CD4-positive, alpha-beta T cell treated with Interleukin-4 for 4 hours (primary cell): ENCODE measurements at regions not wholly inside any gene's neighbourhood (a gene's known extent, or its start where the extent isn't known, plus 50 kb on each side); places are given as distances from the start of the nearest gene placed in this dataset.

Experiments
- DNase-seq: peaks from one replicate; pipeline ENCODE4 v3.0.0-alpha.2; 2020

DNA sequence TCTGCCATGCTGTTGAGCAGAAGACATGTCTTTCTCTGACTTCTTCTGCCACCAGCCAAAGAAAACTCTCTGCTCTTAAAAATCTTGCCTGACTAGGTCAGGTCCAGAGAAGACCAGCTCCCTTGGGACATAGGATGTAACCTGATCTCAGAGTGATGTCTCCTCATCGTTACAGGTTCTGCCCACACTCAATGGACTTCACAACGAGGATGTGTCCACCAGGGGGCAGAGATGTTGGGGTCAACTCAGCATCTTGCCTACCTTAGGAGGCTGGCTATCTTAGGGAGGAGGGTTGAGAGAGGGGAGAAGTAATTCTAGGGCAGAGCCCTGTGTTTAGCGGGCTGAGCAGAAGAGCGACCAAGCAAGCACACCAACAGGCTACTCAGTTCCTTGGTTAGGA is 207.6 kb upstream of the CDH4 start:
- DNase-seq, result no peak

DNA sequence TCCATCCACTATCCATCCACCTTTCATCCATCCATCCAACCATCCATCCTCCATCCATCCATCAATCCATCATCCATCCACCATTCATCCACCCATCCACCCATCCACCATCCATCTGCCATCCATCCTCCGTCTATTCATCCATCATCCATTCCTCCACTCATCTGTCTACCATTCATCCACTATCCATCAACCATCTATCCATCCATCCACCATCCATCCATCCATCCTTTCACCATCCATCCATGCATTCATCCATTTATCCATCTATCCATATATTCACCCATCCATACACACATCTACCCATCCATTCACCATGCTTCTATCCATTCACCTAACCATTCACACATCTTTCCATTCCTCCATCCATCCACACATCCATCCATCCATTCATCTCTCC is 207.0 kb upstream of the CDH4 start:
- no peak for DNase-seq

DNA sequence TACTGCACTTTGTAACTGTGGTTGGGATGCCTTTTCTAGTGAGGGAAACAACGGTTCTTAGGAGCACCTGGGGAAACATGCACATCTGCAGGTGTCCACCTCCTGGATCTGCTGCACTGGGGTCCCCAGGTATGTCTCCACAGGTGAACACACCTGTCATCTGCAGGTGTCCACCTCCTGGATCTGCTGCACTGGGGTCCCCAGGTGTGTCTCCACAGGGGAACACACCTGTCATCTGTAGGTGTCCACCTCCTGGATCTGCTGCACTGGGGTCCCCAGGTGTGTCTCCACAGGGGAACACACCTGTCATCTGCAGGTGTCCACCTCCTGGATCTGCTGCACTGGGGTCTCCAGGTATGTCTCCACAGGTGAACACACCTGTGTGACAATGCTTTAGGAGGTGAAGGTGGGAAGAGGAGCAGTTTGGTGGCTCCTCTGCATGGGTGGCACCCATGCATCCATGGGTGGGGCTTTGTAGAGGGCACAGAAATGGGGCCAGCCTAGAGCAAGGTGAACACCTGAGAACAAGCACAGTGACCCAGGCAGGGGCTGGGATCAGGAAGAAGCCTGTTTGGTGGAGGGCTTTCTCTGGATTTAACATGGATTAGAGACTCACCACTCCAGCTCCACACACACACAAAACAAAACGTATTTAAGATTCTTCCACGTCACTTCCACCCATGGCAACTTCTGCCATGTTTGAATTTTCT is 206.0 kb upstream of the CDH4 start:
- DNase-seq, result no peak

DNA sequence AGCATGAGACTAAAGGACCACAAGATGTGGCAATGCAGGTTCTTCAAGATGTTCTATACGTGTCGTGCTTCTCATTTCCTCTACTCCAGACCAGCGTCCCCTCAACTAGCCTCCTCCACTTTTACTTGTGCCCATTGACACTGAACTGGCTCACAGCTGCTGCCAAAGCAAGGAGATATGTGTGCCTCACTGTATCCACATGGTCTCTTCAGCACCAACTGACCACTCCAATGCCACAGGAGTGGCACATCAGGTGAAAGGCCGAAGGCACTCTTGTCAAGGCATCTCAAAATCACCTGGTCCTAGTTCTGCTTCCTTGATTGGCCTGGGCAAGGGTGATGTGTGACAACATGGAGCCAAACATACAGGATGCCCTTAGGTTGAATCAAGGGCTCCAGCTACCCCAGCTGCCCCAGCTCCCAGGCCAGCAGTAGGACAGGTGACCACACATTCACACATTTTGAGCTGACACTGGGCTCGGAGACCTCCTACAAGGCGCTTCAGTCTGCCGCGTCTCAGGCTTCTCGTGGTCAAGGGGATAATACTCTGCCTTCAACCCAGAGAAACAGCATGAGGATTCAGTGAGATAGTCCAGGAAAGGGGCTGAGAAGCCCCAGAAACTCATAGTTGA is 205.2 kb upstream of the CDH4 start:
- DNase-seq, result no peak

DNA sequence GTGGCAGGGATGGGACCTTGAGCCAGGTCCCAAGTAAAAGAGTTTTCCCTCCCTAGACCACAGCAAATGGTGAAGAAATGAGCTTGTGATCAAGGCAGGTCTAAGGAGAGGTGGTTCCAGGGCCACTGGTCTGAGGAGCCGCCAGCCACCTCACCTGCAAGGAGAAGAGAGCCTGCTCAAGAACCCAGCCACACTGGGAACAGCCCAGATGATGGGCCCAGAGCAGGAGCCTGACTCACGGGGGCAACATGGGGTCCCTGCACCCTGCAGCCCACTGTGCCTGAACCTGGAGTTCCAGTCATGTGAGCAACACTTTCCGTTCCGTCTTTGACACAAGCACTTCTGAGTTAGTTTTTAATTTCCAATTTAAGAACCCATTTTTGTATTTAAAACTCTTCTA is 204.5 kb upstream of the CDH4 start:
- DNase-seq, result no peak

DNA sequence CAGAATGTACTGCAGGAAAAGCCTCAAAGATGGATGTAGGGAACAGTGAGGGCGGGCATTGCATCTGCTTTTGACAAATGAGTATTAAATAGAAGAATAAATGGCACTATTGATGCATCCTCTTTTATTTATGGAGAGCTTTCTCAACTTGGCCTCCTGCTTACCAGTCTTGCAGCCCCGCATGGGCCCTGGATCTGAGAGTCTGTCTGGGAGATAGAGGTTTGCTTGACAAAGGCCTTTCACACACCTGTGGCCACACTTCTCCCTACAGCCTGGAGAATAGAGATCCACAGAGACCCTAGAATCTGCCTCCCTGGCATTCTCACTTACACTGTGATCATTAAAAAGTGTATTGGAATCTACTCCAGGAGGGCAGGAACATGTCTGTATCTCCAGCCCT is 203.8 kb upstream of the CDH4 start:
- no peak for DNase-seq

DNA sequence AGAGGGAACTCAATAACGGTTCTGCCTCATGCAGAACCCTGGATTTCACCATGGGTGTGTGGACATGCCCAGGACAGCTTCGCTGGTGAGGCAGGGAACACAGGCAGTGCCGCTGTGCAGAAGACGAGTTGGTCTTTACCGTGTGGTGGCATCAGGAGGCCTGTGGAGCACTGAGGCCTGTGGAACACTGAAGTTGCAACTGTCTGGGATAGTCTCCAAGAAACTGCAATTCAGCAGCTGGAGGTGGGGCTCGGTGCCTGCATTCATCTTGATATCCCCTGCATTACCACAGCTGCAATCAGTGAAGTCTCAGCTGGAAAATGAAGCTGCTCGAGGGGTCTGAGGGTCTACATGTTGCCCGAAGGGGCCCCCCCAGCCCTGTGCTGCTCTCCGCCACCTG is 202.4 kb upstream of the CDH4 start:
- DNase-seq, result no peak

DNA sequence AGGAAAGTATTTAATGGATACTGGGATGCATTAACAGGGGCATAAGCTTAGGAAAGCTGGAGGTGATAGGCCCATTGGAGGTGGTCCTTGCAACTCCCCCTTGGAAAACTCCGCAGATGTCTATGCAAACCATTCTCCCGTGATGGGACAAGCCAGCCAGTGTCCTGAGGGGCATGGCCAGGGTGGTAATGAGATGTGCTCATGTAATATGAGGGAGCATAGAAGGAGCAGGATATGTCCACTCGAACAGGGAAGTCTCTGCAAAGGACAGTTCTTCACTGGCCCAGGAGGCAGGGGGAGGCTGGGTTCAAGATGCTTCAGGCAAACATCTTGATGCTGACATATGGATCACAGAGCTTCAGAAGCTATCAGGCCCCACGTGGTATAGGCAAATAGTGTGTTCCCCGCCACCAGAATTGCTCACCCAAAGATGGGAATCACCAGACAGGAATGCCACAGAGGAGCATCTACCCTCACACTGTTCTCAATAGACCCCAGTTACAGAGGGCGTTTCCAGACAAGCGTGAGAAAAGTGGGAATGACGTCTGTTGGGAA is 201.6 kb upstream of the CDH4 start:
- no peak for DNase-seq

DNA sequence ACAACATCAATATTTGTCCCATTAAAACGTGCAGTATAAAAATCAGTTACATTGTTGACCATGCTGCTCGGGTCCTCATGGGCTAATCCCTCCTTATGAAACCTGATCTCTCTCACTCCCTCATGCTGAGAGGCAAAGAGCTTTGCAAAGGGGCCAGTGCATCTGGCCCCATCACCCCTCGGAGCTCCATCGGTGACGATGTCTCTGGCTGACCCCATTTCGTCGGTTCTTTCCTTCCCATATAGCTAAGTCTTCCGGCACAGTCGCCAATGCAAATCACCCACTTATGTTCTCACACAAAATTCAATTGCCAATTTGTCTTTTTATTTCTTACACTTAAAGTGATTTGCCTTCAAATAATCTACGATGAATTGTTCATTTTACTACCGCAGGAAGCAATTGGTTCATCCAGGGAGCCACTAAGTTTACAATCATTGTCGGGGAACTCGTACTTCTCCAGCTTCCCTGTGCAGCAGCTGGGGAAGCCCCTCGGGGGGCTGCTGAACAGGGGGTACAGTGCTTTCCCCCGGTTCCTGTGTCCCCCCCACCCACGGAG is 199.8 kb upstream of the CDH4 start:
- no peak for DNase-seq

DNA sequence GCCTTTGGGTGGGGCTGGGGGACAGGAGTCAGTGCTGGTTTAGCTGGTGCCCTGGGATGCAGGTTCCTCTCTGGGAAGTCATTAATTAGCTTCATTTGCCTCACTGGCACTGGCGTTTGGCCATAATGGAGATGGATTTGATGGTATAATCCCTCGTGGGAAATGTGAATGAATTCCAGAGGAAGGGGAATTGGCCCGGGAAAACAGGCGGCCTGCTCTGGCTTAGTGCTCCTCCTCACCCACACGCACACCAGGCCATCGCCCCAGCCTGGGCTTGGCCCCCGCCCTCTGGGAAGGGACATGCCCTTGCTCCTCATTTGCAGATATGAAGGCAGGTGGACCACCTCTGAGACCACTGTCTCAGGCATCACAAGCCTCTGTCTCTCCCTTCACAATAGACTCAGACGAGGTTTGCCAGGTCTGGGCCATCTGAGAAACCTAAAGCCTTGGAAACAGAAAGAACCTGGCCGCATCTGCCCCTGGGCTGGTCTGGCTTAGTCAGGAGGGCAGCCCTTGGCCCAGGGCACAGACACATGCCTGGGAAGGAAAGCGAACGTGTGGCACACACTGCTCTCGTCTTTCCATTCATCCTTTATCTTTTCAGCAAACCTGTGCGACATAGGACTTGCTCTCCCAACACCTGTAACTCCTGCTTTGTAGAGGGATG is 199.2 kb upstream of the CDH4 start:
- DNase-seq, result no peak

DNA sequence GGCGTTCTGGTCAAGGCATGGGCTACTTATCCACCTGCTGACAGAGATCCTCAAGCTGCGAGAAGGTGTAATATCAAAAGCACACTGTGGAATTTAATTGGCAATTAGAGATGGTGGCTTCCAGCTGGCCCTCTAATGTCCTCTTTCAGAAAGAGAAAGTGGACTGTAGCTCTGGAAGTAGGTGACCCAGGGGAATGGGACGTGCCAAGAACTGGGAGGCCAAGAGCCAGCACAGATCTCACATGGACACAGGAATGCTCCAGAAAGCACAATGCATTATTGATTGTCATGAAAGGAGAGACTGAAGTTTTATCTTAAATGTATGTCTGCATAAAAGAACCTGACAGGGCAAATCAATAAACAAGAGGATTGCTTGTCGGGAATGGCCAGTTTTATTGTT is 198.6 kb upstream of the CDH4 start:
- no peak for DNase-seq

DNA sequence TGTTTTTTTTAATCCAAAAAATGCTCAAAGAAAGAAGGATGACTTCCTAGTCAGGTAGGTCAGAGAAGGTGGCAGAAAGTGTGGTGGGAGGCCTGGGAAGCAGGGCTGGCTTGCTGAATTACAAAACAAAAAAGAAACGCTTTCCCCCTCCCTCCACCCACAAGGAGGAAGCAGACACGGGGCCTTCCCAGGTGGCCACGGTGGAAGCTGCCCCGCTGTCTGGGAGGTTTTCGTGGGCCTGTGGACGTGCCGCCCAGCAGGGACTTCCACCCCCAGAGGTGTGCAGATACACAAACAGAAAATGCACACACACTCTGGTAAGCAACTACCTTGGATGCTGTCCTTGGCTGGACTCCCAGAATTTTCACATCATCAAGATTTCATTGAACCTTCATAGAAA is 198.2 kb upstream of the CDH4 start:
- no peak for DNase-seq

DNA sequence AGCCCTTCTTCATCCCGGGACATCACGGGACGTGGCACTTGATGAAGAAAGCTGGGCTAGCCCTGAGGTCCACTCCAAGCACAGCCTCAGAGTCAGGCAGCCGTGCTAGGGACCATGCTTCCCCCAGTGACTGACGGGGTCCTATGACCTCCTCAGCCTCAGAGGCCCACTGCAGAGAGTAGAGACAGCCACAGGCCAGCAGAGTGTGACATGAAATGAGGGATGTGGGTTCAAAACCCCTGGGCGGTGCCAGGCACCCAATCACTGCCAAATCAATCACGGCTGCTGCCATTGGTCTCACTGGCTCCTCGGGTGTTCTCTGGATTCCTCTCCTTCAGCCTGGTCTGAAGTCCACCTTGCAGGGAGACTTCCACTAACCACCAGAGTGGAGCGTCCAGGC is 197.7 kb upstream of the CDH4 start:
- no peak for DNase-seq

DNA sequence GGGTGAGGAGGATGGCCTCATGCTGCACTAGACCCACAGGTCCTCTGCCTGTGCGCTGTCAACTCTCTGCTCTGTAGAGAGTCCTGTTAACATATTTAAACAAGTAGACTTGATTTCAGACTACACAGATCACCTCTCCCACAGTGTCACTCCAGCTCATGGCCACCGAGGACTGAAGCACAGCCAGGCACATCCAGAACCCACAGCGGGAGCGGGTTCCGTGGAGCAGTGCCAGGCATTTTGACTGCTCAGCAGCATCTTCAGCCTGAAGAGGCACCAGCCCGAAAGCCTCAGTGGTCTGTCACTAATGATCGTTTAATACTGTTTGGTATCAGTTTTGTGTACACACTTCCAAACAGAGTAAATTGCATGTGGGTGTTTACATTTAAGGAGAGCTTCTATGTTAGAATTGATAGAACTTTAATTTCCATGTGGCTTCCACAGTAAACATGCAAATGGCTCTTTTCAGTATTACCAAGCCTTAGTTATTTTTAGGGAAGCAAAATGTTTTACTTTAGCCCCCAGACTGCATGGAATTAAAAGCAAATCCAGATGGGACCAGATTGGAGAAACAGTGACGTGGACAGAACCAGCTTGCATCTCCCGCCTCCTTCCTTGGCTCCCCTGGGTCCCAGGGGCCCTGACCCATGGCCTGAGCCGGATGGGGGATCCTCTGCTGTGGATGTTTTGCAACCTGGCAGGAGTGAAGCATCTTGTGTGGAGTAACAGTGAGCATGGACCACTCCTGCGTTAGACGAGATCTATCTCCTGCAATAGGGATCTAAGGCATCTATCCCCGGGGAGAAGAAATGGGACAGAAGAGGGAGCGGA is 196.7 kb upstream of the CDH4 start:
- DNase-seq, result no peak

DNA sequence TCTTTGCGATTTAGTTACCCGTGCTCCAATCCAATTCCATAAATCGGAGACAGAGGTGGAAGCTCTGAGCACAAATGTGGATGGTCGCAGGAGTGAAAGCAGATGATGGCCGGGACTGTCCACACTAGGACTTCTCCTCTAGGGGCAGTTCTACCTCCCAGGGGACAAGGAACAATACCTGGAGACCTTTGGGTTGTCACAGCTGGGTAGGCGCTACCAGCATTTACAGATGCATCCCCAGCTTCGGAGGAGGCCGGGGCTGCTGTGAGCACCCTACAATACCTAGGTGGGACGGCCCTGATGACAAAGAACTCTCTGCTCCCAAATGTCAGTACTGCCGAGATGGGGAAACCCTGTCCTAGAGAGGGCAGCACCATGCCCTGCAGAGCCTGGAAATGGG is 195.9 kb upstream of the CDH4 start:
- no peak for DNase-seq

DNA sequence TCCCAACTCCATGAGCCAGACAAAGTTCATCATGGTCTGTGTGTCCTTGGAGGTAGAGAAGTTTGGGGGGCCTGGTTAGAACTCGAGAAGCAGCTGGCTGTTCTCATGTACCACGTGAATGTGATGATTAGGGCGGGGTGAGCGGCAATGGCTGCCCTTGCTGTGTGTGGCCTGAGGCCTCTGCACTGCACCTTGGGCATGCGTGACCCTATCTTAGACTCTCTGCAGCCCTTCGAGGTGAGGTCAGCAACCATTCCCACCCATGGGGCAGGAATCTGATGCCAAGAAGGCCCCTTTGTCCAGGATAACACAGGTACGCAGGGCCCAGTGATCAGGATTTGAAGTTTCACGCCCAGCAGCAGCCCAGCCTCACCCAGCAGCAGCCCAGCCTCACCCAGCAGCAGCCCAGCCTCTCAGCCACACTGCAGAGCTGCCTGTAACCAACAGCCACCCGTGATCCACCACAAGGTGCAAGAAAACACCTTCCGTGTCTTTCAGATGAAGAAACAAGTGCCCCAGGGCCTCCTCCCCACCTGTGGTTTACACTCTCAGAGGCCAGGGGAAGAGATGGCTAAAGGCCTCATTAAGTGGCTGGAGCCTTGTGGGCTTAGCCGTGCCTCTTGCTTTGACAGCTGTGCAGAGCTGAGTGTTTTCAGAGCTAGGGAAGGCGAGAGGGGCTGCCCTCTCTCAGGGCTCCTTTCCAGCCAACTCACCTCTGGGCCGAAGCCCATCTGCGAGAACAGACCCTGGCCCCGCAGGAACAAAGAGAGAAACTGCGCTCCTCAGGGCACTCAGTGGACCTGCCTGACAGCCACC is 195.2 kb upstream of the CDH4 start:
- DNase-seq, result no peak

DNA sequence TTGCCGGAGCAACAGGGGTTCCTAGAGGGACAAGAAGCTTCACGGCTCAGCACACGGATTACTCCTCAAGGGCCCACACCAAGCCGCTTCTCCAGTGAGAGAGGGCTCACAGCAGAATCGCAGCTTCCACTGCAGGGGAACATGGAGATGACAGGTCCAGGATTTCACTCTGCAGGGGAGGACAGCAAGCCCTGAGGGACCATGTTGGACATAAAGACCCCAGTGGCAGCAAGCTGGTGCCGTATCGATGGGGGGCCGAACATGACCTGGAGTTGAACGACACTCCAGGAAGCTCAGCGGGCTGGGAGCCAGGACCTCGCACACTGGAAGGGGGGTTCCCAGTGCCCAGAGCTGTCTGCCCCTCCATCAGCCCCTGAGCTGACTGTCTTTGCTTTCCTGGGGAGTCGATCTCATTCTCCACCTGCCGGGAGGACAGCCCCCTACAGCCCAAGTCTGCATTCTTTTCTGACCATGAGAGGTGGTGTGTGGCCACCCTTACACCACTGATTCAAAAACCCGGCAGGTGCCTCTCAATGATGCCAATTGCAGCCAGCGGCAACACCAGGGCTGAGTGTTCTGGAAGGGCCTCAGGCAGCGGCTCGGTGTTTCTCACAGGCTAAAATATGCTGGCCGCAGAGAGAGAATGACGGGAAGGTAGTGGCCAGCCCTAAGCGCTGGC is 194.5 kb upstream of the CDH4 start:
- DNase-seq, result no peak

DNA sequence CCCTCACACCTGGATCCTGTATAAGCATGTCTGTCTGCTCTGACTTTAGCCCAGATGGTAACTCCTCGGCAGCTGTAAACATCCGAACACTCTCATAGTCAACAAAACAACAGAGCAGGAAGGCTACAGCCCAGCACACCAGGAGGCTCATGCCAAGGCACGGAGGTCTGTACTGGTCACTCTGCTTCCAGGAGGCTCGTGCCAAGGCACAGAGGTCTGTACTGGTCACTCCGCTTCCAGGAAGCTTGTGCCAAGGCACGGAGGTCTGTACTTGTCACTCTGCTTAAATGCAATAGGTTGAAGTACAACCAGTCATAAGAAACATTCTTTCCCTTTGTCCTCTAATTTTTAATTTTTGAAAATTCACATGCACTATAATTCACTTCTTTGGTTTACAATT is 190.1 kb upstream of the CDH4 start:
- no peak for DNase-seq

DNA sequence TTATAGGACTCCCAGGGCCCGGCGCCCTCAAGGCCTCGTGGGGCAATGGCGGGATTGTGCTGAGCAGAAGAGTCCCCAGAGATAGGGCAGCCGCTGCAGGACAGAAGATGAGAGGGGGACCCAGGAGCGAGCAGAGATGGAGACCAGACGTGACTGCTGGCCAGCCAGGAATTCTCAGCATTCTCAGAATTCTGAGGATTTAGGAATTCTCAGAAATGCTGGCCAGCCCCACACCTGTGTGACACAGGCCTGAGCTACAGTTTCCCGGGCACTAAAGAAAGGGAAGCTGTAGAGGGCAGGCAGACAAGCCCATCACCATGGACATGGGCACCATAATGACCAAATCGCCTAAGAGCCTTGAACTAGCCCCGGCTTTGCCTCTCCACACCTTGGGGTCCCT is 186.2 kb upstream of the CDH4 start:
- no peak for DNase-seq

DNA sequence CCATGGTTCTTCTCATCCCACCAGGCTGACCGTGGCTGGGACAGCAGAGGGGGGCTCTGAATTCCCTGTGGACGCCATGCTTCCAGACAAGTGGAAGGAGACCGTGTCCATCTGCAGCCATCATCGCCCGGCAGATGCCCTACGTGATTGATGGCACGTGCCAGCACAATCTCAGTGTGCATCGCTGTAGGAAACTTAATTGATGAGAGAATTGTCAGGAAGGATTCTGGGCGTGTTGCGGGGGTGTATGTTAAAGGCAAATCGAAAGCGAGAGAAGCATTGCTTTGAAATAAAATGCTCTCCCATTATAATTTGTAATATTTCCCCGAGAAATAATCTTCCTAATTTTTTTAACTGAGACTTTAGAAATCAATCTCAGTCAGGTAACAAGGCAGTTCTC is 185.5 kb upstream of the CDH4 start:
- DNase-seq, result no peak

DNA sequence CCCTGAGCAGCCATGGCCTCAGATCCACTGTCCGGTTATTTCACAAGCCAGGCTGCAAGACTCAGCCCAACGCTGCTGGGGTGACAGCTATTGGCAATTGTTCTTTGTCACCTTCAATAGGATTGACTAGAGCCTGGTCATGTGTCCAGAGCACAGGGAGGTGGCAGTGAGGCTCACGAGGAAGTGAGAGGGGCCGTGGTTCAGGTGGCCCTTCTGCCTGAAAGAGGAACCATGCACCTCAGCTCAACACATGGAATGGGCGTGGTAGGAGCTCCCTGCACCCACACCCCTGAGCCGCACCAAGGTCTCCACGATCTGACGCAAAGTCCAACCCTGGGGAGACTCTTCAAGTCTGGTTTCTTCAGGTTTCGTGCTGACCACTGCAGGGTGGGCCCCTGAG is 184.8 kb upstream of the CDH4 start:
- DNase-seq, result no peak

DNA sequence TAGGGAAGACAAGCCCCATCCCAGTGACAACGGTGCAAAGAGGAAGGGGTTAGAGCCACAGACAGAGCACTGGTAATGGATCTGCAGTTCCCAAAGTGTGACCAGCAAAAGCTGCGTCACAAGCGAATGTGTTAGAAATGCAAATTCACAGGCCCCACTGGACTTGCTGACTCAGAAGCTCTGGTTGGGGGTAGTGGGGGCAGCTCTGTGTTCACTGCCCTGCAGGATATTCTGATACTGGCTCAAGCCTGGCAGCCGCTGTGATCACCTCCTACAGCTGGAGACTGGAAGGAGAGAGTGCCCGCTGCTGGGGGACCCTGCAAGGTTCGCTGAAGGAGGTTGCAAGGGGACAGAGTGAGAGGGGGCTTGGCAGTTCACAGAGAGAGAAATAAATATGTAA is 179.7 kb upstream of the CDH4 start:
- no peak for DNase-seq
